CD4-positive, alpha-beta T cell treated with Interleukin-12 subunit alpha and Interleukin-12 subunit beta, for 1 hour (primary cell): ENCODE measurements at regions not wholly inside any gene's neighbourhood (a gene's known extent, or its start where the extent isn't known, plus 50 kb on each side); places are given as distances from the start of the nearest gene placed in this dataset.

Experiments
- DNase-seq: peaks from one replicate; pipeline ENCODE4 v3.0.0-alpha.2; 2020

GRCh38 chr6:45830441-45831139 is 185.1 kb downstream of the CLIC5 start:
- DNase-seq = peak; percentile 14

- no peak for DNase-seq
These were observed 185.8 kb downstream of the CLIC5 start for GRCh38 chr6:45829873-45830272.

GRCh38 chr6:45827952-45828530 is 187.6 kb downstream of the CLIC5 start:
- no peak for DNase-seq

GRCh38 chr6:45822873-45823272 is 192.8 kb downstream of the CLIC5 start:
- no peak for DNase-seq

GRCh38 chr6:45822246-45822812 is 193.3 kb downstream of the CLIC5 start:
- DNase-seq = no peak

GRCh38 chr6:45818655-45819054 is 197.0 kb downstream of the CLIC5 start:
- DNase-seq = no peak

- no peak for DNase-seq
These were observed 198.9 kb downstream of the CLIC5 start for GRCh38 chr6:45816674-45817297.

GRCh38 chr6:45815466-45816125 is 200.1 kb downstream of the CLIC5 start:
- DNase-seq = no peak

- no peak for DNase-seq
These were observed 200.9 kb downstream of the CLIC5 start for GRCh38 chr6:45814772-45815171.

- no peak for DNase-seq
These were observed 201.7 kb downstream of the CLIC5 start for GRCh38 chr6:45813943-45814342.

- no peak for DNase-seq
These were observed 202.7 kb downstream of the CLIC5 start for GRCh38 chr6:45812922-45813321.

GRCh38 chr6:45808917-45809316 is 206.7 kb downstream of the CLIC5 start:
- no peak for DNase-seq

- no peak for DNase-seq
These were observed 207.5 kb downstream of the CLIC5 start for GRCh38 chr6:45808042-45808645.

- no peak for DNase-seq
These were observed 208.2 kb downstream of the CLIC5 start for GRCh38 chr6:45807311-45808041.

GRCh38 chr6:45806172-45806571 is 209.5 kb downstream of the CLIC5 start:
- no peak for DNase-seq

- DNase-seq = no peak
These were observed 212.6 kb downstream of the CLIC5 start for GRCh38 chr6:45803071-45803470.

GRCh38 chr6:45801471-45802289 is 214.0 kb downstream of the CLIC5 start:
- no peak for DNase-seq

GRCh38 chr6:45800911-45801310 is 214.7 kb downstream of the CLIC5 start:
- DNase-seq = no peak

- no peak for DNase-seq
These were observed 220.0 kb downstream of the CLIC5 start for GRCh38 chr6:45795678-45796077.

GRCh38 chr6:45794465-45794864 is 221.2 kb downstream of the CLIC5 start:
- DNase-seq = no peak
